GM19463 (cell line): ENCODE measurements at regions not wholly inside any gene's neighbourhood (a gene's known extent, or its start where the extent isn't known, plus 50 kb on each side); places are given as distances from the start of the nearest gene placed in this dataset.
A peak's percentile ranks its signal among the peaks of the same experiment; 100 is the strongest.

Experiments
- ATAC-seq: cut with Tn5 transposase; IDR thresholded peaks from one replicate; pipeline ENCODE4 v1.9.1; 2021; ENCODE audit warnings: mild to moderate bottlenecking, moderate library complexity; ENCODE audit not compliant: unreplicated experiment

DNA sequence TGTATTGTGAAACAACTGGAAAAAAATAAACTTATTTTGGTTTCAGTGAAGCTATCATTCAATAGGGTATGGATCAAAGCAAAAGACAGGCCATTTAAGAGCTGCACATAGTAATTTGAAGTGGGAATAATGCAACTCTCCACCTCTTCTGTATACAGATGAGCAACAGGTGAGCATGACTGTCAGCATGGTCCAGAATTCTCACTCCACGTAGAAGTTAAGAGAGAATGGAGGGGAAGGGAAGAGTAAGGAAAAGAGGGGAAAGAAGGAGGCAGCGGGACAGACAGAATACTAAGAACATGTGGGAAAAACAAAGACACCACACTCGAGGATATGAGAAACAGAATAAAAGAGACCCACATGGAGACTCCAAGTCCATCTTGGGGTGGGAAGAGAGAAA, 396.1 kb upstream of the GRIA1 start:
- no peak for ATAC-seq

DNA sequence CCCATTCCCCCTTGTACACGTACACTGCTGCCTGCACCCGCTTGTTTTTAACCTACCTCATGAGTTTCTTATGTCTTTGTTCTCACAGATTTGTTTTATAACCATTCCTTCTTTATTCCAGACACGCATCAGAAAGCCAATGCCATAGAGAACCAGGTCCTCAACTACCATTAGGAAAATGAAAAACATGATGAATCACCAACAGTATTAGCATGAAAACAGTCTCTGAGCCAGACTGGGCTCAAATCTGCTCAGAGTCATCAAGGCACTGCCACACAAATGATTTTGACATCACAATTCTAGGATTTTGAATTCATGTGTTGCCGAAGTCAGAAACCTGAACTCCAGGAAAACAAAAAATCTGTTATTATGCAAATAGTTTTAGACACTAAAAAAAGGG, 394.1 kb upstream of the GRIA1 start:
- ATAC-seq, result no peak

GRCh38 chr5:153099328-153099727, 391.1 kb upstream of the GRIA1 start:
- ATAC-seq, result no peak

DNA sequence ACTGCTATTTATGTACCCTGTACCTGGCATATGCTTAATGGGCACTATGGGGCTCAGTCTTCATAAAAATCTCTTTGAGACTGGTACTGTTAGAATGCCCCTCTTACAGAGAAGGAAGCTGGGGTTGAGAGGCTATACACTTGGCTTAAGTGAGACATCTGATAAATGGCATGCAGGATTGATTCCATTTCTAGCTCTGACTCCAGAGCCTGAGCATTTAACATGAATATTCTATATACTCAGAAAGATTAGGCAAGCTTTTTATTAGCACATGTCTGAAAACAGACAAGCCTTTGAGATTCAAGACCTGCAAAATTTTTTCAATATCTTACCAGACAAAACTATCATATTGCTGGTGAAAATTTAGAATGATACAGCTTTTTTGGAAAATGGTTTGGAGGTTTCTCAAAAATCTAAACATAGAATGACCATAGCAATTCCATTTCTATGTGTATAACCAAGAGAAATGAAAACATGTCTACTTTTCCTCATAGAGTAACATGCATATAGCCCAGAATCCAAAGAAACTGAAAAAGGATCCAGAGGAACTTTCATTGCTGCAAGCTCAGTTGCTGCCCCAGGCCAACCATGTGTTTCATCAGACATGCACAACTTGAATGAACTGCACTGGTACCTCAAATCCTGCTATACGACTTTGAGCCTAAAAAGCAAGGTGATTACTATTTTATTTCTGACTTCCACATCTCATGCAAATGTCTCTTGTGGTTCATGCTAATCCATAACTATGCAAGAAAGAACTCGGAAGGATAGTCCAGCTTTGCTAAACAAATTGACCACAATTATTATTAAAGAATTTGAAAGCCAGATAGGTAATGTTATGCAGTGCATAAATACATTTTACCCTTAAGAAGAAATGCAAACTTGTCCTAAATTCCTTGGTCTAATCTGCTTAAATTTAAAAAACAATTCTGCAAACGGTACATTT, 389.0 kb upstream of the GRIA1 start:
- ATAC-seq, result no peak

DNA sequence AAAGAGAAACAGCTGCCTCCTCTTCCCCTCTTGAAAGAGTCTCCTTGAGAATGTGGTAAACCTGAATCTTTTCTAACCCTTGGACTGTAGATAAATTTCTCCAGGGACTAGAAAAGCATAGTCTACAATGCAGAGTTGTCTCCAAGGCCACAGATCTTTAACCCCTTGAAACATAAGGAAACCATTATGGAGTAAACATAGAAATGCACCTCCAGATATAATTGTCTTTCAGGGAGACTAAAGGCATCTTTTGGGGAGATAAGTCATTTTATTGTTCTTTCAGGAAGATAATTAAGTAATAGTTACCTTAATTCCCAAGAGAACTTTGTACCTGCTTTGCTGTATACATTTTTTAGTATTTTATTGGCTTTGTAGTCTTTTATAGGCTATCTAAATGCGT, 373.6 kb upstream of the GRIA1 start:
- no peak for ATAC-seq

DNA sequence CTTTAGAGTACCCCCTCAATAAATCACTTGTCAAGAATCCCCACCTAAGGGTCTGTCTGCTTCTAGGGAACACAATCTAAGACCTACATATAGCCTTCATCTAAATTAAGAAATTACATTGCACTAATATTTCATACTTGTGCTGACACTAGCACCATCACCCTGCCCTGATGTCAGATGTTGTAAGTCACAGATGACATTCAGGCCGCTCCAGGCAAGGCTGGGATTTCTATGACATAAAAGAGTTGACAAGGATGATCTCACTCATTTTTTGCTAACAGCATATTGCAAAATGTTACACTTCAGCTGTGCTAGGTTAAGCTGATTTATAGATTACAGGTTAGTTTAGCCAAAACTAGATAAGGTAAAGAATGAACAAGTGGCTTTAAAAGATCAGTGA, 372.5 kb upstream of the GRIA1 start:
- ATAC-seq, result no peak

DNA sequence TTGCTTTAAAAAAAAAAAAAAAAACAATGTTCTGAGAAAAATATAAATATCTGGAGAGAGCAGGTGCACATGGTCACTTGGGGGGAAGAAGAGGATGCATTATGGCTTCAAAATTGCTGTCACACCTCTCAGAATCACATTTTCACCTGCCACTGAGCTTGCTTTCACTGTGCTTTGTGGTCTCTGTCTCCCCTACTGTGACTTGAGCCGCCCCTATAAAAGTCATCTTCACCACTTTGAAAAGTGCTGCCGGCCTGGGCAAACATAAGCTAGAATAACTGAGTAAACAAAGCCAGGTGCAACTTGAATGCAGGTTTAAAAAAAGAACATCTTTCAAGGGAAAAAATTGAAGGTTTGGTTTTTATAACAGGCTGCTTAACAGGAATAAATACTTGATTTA, 368.1 kb upstream of the GRIA1 start:
- no peak for ATAC-seq

GRCh38 chr5:153130296-153130695, 360.2 kb upstream of the GRIA1 start:
- ATAC-seq, result no peak

DNA sequence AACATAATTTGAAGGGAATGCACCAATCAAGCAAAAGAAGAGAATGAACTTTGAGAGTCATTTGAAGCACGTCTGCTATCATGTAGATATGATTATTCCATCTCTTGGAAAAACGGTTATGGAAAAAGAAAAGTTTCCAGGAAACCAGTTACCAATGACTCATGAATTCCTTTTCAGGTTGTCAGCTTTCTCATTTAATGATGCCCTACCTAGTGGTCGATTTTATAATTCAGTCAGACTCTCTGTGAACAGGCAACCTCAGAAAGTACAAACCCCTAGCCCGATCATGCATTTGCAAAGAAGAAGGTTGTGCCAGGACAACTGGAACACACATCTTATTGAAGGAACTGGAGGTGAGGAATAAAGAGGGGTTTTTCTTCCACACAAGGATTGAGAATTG, 355.1 kb upstream of the GRIA1 start:
- no peak for ATAC-seq

- no peak for ATAC-seq
Observed at GRCh38 chr5:153136910-153137614, 353.4 kb upstream of the GRIA1 start.

DNA sequence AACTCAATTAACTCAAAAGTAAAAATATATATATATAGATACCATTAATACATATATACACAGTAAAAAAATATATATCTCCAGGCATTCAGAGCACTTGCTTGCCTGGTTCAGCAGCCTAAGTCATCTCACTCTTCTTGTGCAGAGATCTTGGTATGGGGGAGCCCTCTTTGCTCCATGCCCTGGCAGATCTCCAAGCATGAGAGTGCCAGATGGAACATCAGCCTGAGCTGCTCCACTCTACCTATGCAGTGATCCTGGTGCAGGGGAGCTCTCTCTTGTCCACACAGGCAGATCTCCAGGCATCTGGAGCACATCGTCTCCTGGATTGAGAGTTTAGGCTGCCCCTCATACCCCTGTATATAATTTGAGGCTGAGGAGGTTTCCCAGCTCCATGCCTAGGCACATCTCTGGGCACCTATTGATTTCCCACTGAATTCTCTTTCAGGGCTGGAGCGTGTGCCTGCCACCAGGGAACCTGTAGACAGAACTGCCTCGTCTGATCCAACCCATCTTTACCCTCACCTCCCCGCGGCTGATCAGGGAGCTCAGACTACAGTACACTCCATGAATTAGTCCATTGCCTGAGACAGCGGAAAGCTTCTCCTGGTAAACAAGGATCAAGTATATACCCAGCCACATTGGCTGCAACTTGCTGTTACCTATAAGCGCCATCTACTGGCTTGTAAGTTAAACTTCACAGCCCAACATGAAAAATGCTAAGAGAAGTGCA, 342.4 kb upstream of the GRIA1 start:
- ATAC-seq, result peak; percentile 83

GRCh38 chr5:153148624-153148976, 341.9 kb upstream of the GRIA1 start:
- ATAC-seq, result no peak

DNA sequence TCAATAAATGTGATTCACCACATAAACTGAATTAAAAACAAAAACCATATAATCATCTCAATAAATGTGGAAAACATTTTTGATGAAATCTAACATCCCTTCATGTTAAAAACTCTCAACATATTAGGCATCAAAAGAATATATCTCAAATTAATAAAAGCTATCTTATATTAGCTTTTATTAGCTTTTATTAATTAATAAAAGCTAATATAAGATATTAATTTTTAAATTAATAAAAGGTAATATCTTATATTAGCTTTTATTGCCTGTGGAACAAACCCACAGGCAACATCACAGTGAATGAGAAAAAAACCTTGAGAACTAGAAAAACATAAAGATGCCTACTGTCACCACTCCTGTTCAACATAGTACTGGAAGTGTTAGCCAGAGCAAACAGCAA, 338.9 kb upstream of the GRIA1 start:
- no peak for ATAC-seq

- no peak for ATAC-seq
Observed at GRCh38 chr5:153153086-153153485, 337.4 kb upstream of the GRIA1 start.

DNA sequence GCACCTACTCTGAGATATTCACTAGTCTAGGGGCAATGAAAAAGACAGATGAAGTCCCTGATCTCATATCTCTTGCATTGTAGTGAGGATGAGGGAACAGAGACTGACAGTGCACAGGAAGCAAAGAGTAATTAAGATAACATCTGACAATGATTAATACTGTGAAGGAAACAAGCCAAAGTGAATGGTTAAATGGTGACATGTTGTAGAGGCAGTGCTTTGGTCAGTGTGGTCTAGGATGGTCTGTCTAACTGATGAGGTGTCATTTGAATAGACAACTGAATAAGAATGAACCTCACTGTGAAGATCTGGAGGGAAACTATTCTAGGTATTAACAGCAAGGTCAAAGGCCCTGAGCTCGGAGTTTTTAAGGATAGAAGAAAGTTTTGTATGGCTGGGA, 333.3 kb upstream of the GRIA1 start:
- ATAC-seq, result peak; percentile 78

- no peak for ATAC-seq
Observed at GRCh38 chr5:153158608-153159007, 331.9 kb upstream of the GRIA1 start.

DNA sequence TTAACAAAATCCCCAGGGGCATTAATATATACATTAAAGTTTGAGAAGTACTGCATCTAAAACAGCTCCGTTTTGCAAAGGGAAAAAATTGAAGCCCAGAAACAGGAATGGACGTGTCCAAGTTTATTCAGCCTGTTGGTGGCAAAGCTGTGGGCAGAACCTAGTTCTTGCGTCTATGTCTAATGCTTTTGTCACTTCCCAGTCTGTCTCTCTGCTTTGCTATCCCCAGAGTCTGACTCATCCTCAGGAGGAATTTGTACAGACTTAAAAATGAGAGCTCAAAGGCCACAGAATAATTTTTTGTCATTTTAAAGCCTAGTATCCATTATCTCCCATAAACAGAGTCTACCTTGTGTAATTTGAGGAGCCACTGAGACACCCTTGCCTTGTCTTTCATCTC, 330.9 kb upstream of the GRIA1 start:
- ATAC-seq, result no peak

DNA sequence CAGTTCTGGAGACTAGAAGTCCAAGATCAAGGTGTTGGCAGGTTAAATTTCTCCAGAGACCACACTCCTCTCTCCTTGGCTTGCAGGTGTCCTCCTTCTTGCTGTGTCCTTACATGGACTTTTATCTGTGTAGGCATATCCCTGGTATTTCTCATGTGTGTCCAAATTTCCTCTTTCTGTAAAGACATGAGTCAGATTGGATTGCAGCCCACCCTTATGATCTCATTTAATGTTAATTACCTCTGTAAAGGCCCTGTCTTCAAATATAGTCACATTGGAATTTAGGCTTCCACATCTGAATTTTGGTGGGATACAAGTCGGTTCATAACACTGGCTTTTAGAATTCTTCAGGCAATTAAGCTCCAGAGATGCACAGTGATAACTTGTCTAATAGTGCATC, 322.2 kb upstream of the GRIA1 start:
- no peak for ATAC-seq

GRCh38 chr5:153187503-153187902, 303.0 kb upstream of the GRIA1 start:
- no peak for ATAC-seq

GRCh38 chr5:153206361-153206760, 284.1 kb upstream of the GRIA1 start:
- no peak for ATAC-seq

DNA sequence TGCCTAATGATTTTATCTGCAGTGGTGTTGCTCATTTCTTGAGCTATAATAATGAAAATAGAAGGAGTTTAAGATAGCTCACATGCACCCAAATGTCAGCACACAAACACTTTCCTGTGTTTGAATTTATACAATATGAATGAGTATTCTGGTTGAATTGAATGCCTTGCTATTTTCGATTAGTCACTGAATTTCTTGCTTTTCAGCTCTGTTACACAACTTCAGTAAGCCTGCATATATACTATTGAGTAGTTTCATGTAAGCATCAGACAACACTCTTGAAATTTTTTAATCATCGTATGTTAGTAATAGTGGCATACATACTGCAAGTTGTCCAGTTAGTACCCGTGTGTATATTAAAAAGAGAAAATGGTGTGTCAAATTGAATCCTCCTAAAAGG, 281.5 kb upstream of the GRIA1 start:
- no peak for ATAC-seq

DNA sequence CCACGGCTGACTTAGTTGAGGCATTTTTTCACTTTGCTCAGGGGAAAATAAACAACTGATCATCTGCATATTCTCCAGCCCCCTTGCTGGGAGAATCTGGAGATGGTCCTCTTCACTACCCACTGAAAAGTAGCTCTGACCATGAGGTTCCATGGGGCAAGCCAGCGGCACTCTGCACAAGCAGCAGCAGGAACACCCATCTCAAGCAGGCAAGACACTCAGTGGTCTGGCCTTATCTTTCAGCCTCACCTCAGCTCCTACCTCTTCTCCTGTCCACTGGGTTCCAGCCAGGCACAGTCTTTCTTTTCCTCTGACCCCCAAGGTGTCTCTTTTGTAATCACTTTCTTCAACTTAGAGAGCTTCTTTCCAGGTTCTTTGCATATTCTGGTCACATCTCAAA, 280.8 kb upstream of the GRIA1 start:
- no peak for ATAC-seq
